Heart right ventricle (tissue), 16 donors: ENCODE measurements at regions not wholly inside any gene's neighbourhood (a gene's known extent, or its start where the extent isn't known, plus 50 kb on each side); places are given as distances from the start of the nearest gene placed in this dataset.

Experiments used
- ATAC-seq, 8 donors: fragments of 200-7000 bp; cut with Tn5 transposase; one replicate each; pipeline ENCODE4 v1.9.1; 2020; ENCODE audit warnings: mild to moderate bottlenecking in 8 of 8, moderate library complexity in 8 of 8, moderate number of reproducible peaks in 1 of 8
- DNase-seq, 2 donors: peaks; one replicate each; pipeline ENCODE4 v3.0.0-alpha.2; 2020
- H3K27ac ChIP-seq, 10 donors: fragments of 200-600 bp; sonication (generic) in 2 of 10; one replicate each; pipeline versions ENCODE4 v1.5.0 to v1.8.0; 2020 to 2022; ENCODE audit warnings: mild to moderate bottlenecking in 3 of 10
- H3K27me3 ChIP-seq, 7 donors: fragments of 200-600 bp; one replicate each; pipeline ENCODE4 v1.8.0; 2021 to 2022; ENCODE audit warnings: mild to moderate bottlenecking in 2 of 7
- H3K36me3 ChIP-seq, 9 donors: fragments of 200-600 bp; sonication (generic) in 1 of 9; one replicate each; pipeline versions ENCODE4 v1.5.0 to v1.8.0; 2020 to 2022; ENCODE audit warnings: mild to moderate bottlenecking in 2 of 9
- H3K4me1 ChIP-seq, 9 donors: fragments of 200-600 bp; sonication (generic) in 1 of 9; one replicate each; pipeline versions ENCODE4 v1.5.0 to v1.8.0; 2020 to 2022; ENCODE audit warnings: mild to moderate bottlenecking in 4 of 9
- H3K4me3 ChIP-seq, 10 donors: fragments of 200-600 bp; sonication (generic) in 2 of 10; one replicate each; pipeline versions ENCODE4 v1.5.0 to v1.8.0; 2020 to 2022; ENCODE audit warnings: mild to moderate bottlenecking in 7 of 10, moderate library complexity in 2 of 10
- H3K9me3 ChIP-seq, 11 donors: fragments of 200-600 bp in 10 of 11; sonication (generic) in 2 of 11; one replicate each; pipeline versions ENCODE4 v1.5.0 to v1.8.0; 2013 to 2022; ENCODE audit warnings: mild to moderate bottlenecking in 2 of 11, control low read depth in 1 of 11, moderate library complexity in 1 of 11
- WGBS, 2 donors: extraction: QIAGEN DNeasy Blood & Tissue Kit; methylation state at CpG; one replicate each; pipeline ENCODE4 v1.1.7; 2013; ENCODE audit warnings: inconsistent platforms in 1 of 2; 5-methylcytosine and 5-hydroxymethylcytosine counted together
- intact Hi-C, 10 donors: fragments of 100-400 bp; cut with DNase I; formaldehyde crosslinking; loops; one replicate each; pipeline versions ENCODE4 v1.11.1 to v1.14.2; 2022
- TF ChIP-seq, protein P1 (sequence below), 9 donors: fragments of 200-600 bp; sonication (generic) in 2 of 9; IDR thresholded peaks; one replicate each; pipeline versions ENCODE4 v1.5.0 to v1.8.0; 2021 to 2022; ENCODE audit warnings: antibody characterized with exemption in 9 of 9, mild to moderate bottlenecking in 5 of 9, moderate library complexity in 1 of 9
- donor health status: Arrhythmogenic right ventricular cardiomyopathy.
- donor health status: ischemic (EF 13 %, LVEDD 7.1; RV severe dilation, severe dysfunction).
- donor health status: healthy with polysubstance abuse.
- donor health status: DM: no; HTN: yes; CAD: no.
- donor health status: DM: no; HTN: no; CAD: no.
- donor health status: ischemic (EF 25% LVEDD 6.9; RV normal size, moderate dysfunction).
- donor health status: ischemic (EF 25% LVEDD 5.7; RV mildly dilated, moderate dysfunction).
- donor health status: healthy.
- donor health status: DM: yes; HTN: yes; CAD: no.
- donor health status: Ischemic cardiomyopathy.
- donor health status: ischemic (EF 35%, LVEDD 5.7; RV mildly dilated, moderate dysfunction).
- donor health status: nonischemic (EF 11% LVEDD 7.7; RV severe dilation, severe dysfunction).
- donor health status: DM: yes; HTN: yes; CAD: no.
- donor health status: PGD.
- donor health status: ischemic (EF 29% LVEDD 5.4; RV normal size, mild dysfunction).
- donor health status: nonischemic (EF 23%, LVEDD 6.1; RV moderate dilation, normal function).

DNA sequence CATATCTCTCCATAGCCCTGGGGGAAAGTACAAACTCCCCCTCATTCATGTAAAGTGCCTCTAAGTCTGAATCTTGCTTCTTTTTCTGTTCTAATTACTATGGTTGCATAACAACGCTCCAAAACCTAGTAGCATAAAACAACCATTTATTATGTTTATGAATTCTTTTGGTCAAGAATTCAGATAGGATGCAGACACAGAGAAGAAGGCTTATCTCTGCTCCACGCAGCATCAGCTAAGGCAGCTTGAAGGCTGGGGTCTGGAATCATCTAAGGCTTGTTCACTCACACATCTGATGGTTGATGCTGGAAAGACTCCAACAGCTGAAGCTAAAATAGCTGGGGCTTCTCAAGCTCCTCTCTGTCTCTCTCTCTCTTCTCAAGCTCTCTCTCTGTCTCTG is 564.5 kb downstream of the ZNF674 start:
- intact Hi-C loops, result loop anchor here in 1 of 10 donors (5.0 kb wide), 1 partner anchor 52 kb away; no protein-coding TSS in a partner anchor
- Histone ChIP-seq H3K4me1 (no peaks in the 10 kb centered on the region), H3K27ac (no peak overlapping the region), H3K27me3 (peaks cover 0 to 21% (median 0%) of the 10 kb centered on the region in 7 donors), H3K4me3 (no peak overlapping the region), H3K36me3 (no peaks in the 10 kb centered on the region), H3K9me3 (peaks cover 0 to 10% (median 0%) of the 10 kb centered on the region in 11 donors)
- 33 to 43% methylated on average over 2 of the region's 2 CpGs for WGBS, 2 donors
- DNase-seq (no peak), ATAC-seq (no peak)
- TF ChIP-seq, protein P1, sequence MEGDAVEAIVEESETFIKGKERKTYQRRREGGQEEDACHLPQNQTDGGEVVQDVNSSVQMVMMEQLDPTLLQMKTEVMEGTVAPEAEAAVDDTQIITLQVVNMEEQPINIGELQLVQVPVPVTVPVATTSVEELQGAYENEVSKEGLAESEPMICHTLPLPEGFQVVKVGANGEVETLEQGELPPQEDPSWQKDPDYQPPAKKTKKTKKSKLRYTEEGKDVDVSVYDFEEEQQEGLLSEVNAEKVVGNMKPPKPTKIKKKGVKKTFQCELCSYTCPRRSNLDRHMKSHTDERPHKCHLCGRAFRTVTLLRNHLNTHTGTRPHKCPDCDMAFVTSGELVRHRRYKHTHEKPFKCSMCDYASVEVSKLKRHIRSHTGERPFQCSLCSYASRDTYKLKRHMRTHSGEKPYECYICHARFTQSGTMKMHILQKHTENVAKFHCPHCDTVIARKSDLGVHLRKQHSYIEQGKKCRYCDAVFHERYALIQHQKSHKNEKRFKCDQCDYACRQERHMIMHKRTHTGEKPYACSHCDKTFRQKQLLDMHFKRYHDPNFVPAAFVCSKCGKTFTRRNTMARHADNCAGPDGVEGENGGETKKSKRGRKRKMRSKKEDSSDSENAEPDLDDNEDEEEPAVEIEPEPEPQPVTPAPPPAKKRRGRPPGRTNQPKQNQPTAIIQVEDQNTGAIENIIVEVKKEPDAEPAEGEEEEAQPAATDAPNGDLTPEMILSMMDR (IDR thresholded peaks at IDR 0.05), result no peak

DNA sequence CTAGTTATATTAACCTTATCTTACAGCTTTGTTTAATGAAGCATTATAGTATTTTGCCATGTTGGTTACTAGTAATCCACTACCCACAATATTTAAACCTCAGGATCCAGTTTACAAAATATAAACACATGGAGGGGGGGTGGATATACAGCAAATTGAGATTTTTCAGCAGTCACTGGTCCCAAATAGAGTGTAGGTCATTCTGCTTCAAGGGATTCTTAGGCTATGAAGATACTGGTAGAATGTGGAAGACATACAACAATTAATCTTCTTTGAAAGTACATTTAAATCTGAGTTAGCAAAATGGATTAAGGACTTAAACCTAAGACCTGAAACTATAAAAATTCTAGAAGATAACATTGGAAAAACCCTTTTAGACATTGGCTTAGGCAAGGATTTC is 569.6 kb downstream of the ZNF674 start:
- intact Hi-C loops, result no loop called here

DNA sequence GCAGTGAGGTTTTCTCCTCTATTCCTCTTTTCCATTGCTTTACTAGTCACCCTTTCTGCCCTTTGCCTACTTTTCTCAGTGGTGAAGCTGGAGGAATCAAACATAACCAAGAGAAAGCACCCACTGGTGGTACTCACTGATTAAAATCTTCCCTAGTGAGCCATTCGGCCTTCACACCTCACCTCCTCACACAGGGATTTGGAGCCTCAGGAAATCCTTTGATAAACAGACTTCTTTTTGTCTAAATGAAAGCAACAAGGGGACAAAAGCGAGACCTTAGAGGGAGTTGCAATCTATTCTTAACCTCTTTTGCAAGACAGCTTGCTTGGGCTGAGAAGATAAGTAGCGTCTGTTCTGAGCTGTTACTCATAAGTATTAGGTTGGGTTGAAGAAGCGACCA is 572.6 kb downstream of the ZNF674 start:
- TF ChIP-seq, protein P1 (IDR thresholded peaks at IDR 0.05), result no peak
- 53 to 56% methylated on average over 4 of the region's 4 CpGs for WGBS, 2 donors
- Histone ChIP-seq H3K4me3 (no peak overlapping the region), H3K27me3 (peaks cover 0 to 34% (median 0%) of the 10 kb centered on the region in 7 donors), H3K36me3 (no peaks in the 10 kb centered on the region), H3K9me3 (no peaks in the 10 kb centered on the region), H3K4me1 (no peaks in the 10 kb centered on the region), H3K27ac (no peak overlapping the region)
- intact Hi-C loops, result no loop called here
- no peak for ATAC-seq
- DNase-seq, result no peak

More for the DNA sequence above, 569.6 kb downstream of the ZNF674 start:
- TF ChIP-seq, protein P1 (IDR thresholded peaks at IDR 0.05), result no peak
- Histone ChIP-seq H3K27me3 (peaks cover 0 to 33% (median 0%) of the 10 kb centered on the region in 7 donors), H3K4me3 (no peak overlapping the region), H3K9me3 (no peaks in the 10 kb centered on the region), H3K27ac (no peak overlapping the region), H3K36me3 (no peaks in the 10 kb centered on the region), H3K4me1 (no peaks in the 10 kb centered on the region)
- DNase-seq (no peak), ATAC-seq (no peak)

DNA sequence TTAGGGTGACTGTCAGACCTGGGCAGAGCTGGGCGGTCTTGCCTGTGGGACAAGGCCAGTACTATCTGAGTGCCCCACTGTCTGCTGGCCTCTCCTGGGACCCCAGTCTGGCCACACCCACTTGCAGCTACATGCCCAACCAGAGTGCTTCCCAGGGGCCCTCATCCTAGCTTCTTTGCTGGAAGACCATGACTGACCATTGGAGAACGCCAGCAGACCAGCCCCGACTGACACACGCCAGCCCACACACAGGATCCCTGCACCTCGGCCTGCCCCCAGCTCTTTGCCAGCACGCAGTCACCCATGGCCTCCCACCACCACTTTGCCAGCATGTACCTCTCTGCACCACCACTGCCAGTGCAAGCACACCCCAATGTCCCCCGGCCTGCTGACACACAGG is 585.7 kb downstream of the ZNF674 start:
- no peak overlapping the region for H3K4me3 ChIP-seq
- DNase-seq (no peak), ATAC-seq (no peak)
- 86 to 96% methylated on average over 7 of the region's 7 CpGs for WGBS, 2 donors
- no peak overlapping the region for H3K27ac ChIP-seq
- TF ChIP-seq, protein P1 (IDR thresholded peaks at IDR 0.05), result no peak
- intact Hi-C loops, result no loop called here
- H3K27me3 ChIP-seq, result peaks cover 0 to 30% (median 0%) of the 10 kb centered on the region in 7 donors
- peaks cover 0 to 13% (median 0%) of the 10 kb centered on the region in 11 donors for H3K9me3 ChIP-seq
- no peaks in the 10 kb centered on the region for H3K4me1 ChIP-seq
- no peaks in the 10 kb centered on the region for H3K36me3 ChIP-seq
